ENCODE measurements at regions not wholly inside any gene's neighbourhood (a gene's known extent, or its start where the extent isn't known, plus 50 kb on each side); places are given as distances from the start of the nearest gene placed in this dataset. TPM values are rescaled to one million over a fixed set of nuclear protein-coding genes. Genes with fewer than 3 reads are reported as not detected.
A peak's percentile ranks its signal among the peaks of the same experiment; 100 is the strongest.

- TF ChIP-seq POLR2A (IDR thresholded peaks at IDR 0.05) = no peak
- TF ChIP-seq, protein P1, sequence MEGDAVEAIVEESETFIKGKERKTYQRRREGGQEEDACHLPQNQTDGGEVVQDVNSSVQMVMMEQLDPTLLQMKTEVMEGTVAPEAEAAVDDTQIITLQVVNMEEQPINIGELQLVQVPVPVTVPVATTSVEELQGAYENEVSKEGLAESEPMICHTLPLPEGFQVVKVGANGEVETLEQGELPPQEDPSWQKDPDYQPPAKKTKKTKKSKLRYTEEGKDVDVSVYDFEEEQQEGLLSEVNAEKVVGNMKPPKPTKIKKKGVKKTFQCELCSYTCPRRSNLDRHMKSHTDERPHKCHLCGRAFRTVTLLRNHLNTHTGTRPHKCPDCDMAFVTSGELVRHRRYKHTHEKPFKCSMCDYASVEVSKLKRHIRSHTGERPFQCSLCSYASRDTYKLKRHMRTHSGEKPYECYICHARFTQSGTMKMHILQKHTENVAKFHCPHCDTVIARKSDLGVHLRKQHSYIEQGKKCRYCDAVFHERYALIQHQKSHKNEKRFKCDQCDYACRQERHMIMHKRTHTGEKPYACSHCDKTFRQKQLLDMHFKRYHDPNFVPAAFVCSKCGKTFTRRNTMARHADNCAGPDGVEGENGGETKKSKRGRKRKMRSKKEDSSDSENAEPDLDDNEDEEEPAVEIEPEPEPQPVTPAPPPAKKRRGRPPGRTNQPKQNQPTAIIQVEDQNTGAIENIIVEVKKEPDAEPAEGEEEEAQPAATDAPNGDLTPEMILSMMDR (IDR thresholded peaks at IDR 0.05) = no peak
- ATAC-seq (no peak), DNase-seq (no peak)
- Histone ChIP-seq H3K36me3 (replicated peaks in 1 of 2; ENCODE audit: insufficient read depth in 1 of 2, low read depth in 2 of 2) (no peaks in the 10 kb centered on the region), H3K9me3 (no peaks in the 10 kb centered on the region), H3K4me3 (no peak overlapping the region), H3K4me1 (no peaks in the 10 kb centered on the region), H3K27me3 (no peaks in the 10 kb centered on the region), H3K27ac (no peak overlapping the region)
- intact Hi-C loops (cut with DNase I) = no loop called here
- WGBS, 2 donors = 39 to 46% methylated on average over 1 of the region's 1 CpG
Observed at GRCh38 chr12:68559246-68559645, 51.5 kb upstream of the RAP1B start.

DNA sequence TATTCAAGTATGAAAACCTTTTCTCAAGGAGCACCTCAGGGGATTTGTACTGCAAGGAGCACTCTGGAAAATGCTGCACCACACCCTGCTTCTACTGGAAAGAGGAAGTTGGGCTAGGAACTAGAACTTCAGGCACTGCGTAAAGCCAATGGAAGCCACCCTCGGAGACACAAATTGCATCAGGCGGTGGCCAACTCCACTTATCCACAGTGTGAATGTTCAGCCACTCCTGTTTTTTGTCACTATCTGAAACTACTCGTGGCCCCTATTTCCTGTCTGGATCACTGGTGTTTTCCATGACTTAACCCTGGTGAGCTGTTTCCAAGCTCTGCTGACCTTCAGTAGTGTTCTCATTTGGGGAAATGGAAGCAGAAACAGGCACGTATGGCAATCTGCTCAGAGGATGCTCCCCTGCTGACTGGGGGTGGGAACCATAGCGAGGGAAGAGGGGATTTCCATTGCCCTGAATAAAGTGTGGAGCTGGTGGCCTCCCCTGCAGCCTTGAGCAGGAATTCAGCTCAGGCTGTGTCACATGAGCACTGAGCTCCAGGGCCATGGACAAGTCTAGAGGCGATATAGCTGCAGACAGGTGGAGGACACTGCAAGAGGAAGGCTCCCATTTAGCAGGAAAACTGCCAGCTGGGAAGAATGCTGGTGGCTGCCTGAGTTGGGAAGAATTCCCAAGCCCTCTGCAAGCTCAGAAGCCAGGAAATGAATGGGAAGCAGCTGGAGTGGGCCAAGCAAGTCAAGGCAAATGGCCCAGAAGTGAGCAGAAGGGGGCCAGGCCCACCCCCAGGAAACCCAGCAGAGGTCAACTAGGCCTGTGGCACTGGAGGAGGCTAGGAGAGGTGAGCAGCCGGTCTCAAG, 50.5 kb upstream of the RAP1B start:
- H3K4me3 ChIP-seq = no peak overlapping the region
- no peaks in the 10 kb centered on the region for H3K27me3 ChIP-seq
- H3K36me3 ChIP-seq (replicated peaks in 1 of 2; ENCODE audit: insufficient read depth in 1 of 2, low read depth in 2 of 2) = no peaks in the 10 kb centered on the region
- H3K4me1 ChIP-seq = no peaks in the 10 kb centered on the region
- no peaks in the 10 kb centered on the region for H3K9me3 ChIP-seq
- no peak overlapping the region for H3K27ac ChIP-seq
- 45 to 50% methylated on average over 8 of the region's 8 CpGs for WGBS, 2 donors
- TF ChIP-seq, protein P1 (IDR thresholded peaks at IDR 0.05) = no peak
- no peak for TF ChIP-seq POLR2A (IDR thresholded peaks at IDR 0.05)
- DNase-seq = peak in 1 of 4 donors; percentile 20
- peak; percentile 24 for ATAC-seq
- intact Hi-C loops (cut with DNase I) = no loop called here

DNA sequence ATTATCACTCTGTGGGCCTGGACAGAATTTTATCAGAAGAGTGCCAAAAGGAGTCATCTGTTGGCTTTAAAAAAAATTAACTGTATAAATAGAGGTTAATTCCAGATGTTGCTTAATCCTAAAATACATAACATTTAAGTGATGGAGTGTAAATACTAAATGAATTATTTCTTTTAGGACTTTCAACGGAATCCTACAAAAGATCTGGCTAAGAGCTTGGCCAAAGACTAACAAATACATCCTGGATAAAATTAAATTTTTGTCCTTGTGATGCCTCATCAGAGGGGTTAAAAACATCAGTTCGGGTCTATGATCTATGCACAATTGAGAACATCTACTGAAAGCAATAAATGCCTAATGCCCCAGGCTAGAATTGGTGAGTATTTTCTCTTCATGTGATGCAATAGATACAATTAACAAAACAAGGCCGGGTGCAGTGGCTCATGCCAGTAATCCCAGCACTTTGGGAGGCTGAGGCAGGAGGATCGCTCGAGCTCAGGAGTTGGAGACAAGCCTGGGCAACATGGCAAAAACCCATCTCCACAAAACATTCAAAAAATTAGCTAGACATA, 49.8 kb upstream of the RAP1B start:
- no peaks in the 10 kb centered on the region for H3K36me3 ChIP-seq (replicated peaks in 1 of 2; ENCODE audit: insufficient read depth in 1 of 2, low read depth in 2 of 2)
- 82 to 88% methylated on average over 5 of the region's 5 CpGs for WGBS, 2 donors
- no peak overlapping the region for H3K4me3 ChIP-seq
- H3K9me3 ChIP-seq = no peaks in the 10 kb centered on the region
- H3K27ac ChIP-seq = no peak overlapping the region
- intact Hi-C loops (cut with DNase I) = no loop called here
- no peaks in the 10 kb centered on the region for H3K27me3 ChIP-seq
- DNase-seq (no peak), ATAC-seq (no peak)
- H3K4me1 ChIP-seq = no peaks in the 10 kb centered on the region
- TF ChIP-seq, protein P1 (IDR thresholded peaks at IDR 0.05) = no peak
- no peak for TF ChIP-seq POLR2A (IDR thresholded peaks at IDR 0.05)

Small RNA genes in the stretch of these regions (small RNA-seq; reads per million reads assigned to genes)
- not detected for gene AC008033.2

Measured in body of pancreas (tissue), 4 donors.